WTC11 (cell line): ENCODE measurements at regions not wholly inside any gene's neighbourhood (a gene's known extent, or its start where the extent isn't known, plus 50 kb on each side); places are given as distances from the start of the nearest gene placed in this dataset.
"Not testable (repeated sequence)": the region's sequence is repeated elsewhere in the genome, so short reads cannot be mapped to it uniquely, and the experiment has no call there.

Experiments used
- ATAC-seq: fragments of 200-7000 bp; cut with Tn5 transposase; 2 replicates; pipeline ENCODE4 v1.10.0; 2021; ENCODE audit warnings: mild to moderate bottlenecking, moderate library complexity
- CTCF ChIA-PET: fragments of 300-600 bp; sonication (Branson Sonifier 250); formaldehyde crosslinking; loops from one replicate; lab custom pipeline; 2021; ENCODE audit warnings: antibody characterized with exemption; lab: Charles Lee
- POLR2A ChIA-PET: fragments of 350-600 bp; sonication (Branson Sonifier 250); formaldehyde crosslinking; loops from one replicate; lab custom pipeline; 2021; ENCODE audit warnings: antibody characterized with exemption; lab: Charles Lee
- DNase-seq: peaks from one replicate; pipeline ENCODE4 v3.0.0; 2021; ENCODE audit warnings: low spot score
- H3K27ac Mint-ChIP-seq: 2 replicates; pipeline ENCODE4 v1.8.0; 2021; ENCODE audit warnings: mixed read lengths
- H3K27me3 Mint-ChIP-seq: 2 replicates; pipeline ENCODE4 v1.8.0; 2021; ENCODE audit warnings: low read depth, mild to moderate bottlenecking, moderate library complexity, mixed read lengths
- H3K36me3 Mint-ChIP-seq: 2 replicates; pipeline ENCODE4 v1.8.0; 2021; ENCODE audit warnings: mixed read lengths
- H3K4me1 Mint-ChIP-seq: 2 replicates; pipeline ENCODE4 v1.8.0; 2022; ENCODE audit warnings: mixed read lengths
- H3K4me3 Mint-ChIP-seq: 2 replicates; pipeline ENCODE4 v1.8.0; 2021; ENCODE audit warnings: mild to moderate bottlenecking, moderate library complexity, mixed read lengths
- H3K9me3 Mint-ChIP-seq: 2 replicates; pipeline ENCODE4 v1.8.0; 2021; ENCODE audit warnings: mixed read lengths
- EMX1 ChIP-seq: fragments of 250-450 bp; sonication (Bioruptor Pico); IDR thresholded peaks from 2 replicates; pipeline ENCODE4 v1.8.0; 2021; ENCODE audit warnings: mild to moderate bottlenecking
- GRHL2 ChIP-seq: fragments of 250-450 bp; sonication (Bioruptor Pico); IDR thresholded peaks from 2 replicates; pipeline ENCODE4 v1.8.0; 2022; ENCODE audit warnings: mild to moderate bottlenecking, moderate library complexity; ENCODE audit not compliant: insufficient replicate concordance, severe bottlenecking
- HMGA2 ChIP-seq: fragments of 250-450 bp; sonication (Bioruptor Pico); IDR thresholded peaks from 2 replicates; pipeline ENCODE4 v1.4.0; 2021; ENCODE audit warnings: mild to moderate bottlenecking, moderate library complexity
- MXD4 ChIP-seq: fragments of 250-450 bp; sonication (Bioruptor Pico); IDR thresholded peaks from 2 replicates; pipeline ENCODE4 v1.8.0; 2021; ENCODE audit warnings: mild to moderate bottlenecking, moderate library complexity, borderline replicate concordance
- NR2C2 ChIP-seq: sonication (generic); formaldehyde crosslinking; IDR thresholded peaks from 2 replicates; pipeline ENCODE4 v1.8.0; 2022; ENCODE audit warnings: mild to moderate bottlenecking, missing genetic modification reagents
- RORB ChIP-seq: fragments of 250-450 bp; sonication (Bioruptor Pico); IDR thresholded peaks from 2 replicates; pipeline ENCODE4 v1.9.0; 2021; ENCODE audit warnings: mild to moderate bottlenecking
- TCF7 ChIP-seq: sonication (generic); formaldehyde crosslinking; IDR thresholded peaks from 2 replicates; pipeline ENCODE4 v1.8.0; 2022; ENCODE audit warnings: mild to moderate bottlenecking, low read depth, missing genetic modification reagents, moderate library complexity
- ZNF232 ChIP-seq: sonication (generic); formaldehyde crosslinking; IDR thresholded peaks from 2 replicates; pipeline ENCODE4 v1.8.0; 2022; ENCODE audit warnings: mild to moderate bottlenecking, missing genetic modification reagents
- ZNF263 ChIP-seq: sonication (generic); formaldehyde crosslinking; IDR thresholded peaks from 2 replicates; pipeline ENCODE4 v1.8.1; 2022; ENCODE audit warnings: low read depth, mild to moderate bottlenecking, moderate library complexity, missing genetic modification reagents
- TF ChIP-seq, protein P1 (sequence below): sonication (generic); formaldehyde crosslinking; IDR thresholded peaks from 2 replicates; pipeline ENCODE4 v1.8.0; 2022; ENCODE audit warnings: mild to moderate bottlenecking, missing genetic modification reagents
- TF ChIP-seq, protein P2 (sequence below): fragments of 250-450 bp; sonication (Bioruptor Pico); IDR thresholded peaks from 2 replicates; pipeline ENCODE4 v1.9.0; 2021; ENCODE audit warnings: mild to moderate bottlenecking
- TF ChIP-seq, protein P3 (sequence below): fragments of 250-450 bp; sonication (Bioruptor Pico); IDR thresholded peaks from 2 replicates; pipeline ENCODE4 v1.9.0; 2021; ENCODE audit warnings: mild to moderate bottlenecking
- TF ChIP-seq, protein P4 (sequence below): sonication (generic); formaldehyde crosslinking; IDR thresholded peaks from 2 replicates; pipeline ENCODE4 v1.8.1; 2022; ENCODE audit warnings: mild to moderate bottlenecking, missing genetic modification reagents, moderate library complexity, borderline replicate concordance
- TF ChIP-seq, protein P5 (sequence below): fragments of 250-450 bp; sonication (Bioruptor Pico); IDR thresholded peaks from 2 replicates; pipeline ENCODE4 v1.8.0; 2021; ENCODE audit warnings: mild to moderate bottlenecking

DNA sequence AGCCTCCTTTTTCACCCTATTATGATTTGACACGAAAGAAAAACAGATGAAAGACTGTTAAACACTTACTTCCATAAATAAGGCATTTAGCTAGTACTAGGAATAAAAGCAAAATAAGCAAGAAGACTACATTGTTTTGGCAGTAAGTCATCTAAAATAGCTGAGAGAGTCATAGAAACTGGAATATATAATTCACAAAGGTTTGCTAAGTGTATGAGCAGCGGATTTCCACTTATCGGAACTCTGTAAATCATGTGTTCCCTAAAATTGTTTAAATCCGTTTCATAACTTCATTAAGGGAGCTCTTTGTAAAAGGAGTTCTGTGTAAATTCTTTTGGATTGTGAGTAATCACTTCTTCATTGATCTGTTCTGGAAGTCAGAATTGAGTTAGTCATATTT lies 202.5 kb upstream of the CBLB start (continued):
- TF ChIP-seq, protein P1, sequence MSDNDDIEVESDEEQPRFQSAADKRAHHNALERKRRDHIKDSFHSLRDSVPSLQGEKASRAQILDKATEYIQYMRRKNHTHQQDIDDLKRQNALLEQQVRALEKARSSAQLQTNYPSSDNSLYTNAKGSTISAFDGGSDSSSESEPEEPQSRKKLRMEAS (CRISPR knock-in tag), result no peak
- no peak for TF ChIP-seq EMX1
- TF ChIP-seq, all 79 proteins: peak for 0

DNA sequence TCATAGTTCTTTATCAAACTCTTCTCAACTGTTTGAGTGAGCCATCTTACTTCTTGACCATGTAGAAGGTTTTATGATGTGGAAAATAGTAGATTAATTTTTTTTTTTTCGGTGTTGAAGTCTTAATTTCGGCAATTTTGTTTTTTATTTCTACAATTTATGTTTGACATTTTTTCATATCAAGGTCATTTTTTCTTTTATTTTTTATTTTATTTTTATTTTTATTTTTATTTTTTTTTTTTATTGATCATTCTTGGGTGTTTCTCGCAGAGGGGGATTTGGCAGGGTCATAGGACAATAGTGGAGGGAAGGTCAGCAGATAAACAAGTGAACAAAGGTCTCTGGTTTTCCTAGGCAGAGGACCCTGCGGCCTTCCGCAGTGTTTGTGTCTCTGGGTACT lies 203.8 kb upstream of the CBLB start:
- CTCF ChIA-PET, H3K27ac Mint-ChIP-seq, ATAC-seq, H3K27me3 Mint-ChIP-seq, DNase-seq, H3K4me3 Mint-ChIP-seq, POLR2A ChIA-PET, H3K4me1 Mint-ChIP-seq: not testable (repeated sequence)
- H3K36me3 Mint-ChIP-seq, result peaks cover 14% of the 10 kb centered on the region
- peaks cover 29% of the 10 kb centered on the region for H3K9me3 Mint-ChIP-seq
- TF ChIP-seq HMGA2 (CRISPR knock-in tag), result peak; percentile 96

DNA sequence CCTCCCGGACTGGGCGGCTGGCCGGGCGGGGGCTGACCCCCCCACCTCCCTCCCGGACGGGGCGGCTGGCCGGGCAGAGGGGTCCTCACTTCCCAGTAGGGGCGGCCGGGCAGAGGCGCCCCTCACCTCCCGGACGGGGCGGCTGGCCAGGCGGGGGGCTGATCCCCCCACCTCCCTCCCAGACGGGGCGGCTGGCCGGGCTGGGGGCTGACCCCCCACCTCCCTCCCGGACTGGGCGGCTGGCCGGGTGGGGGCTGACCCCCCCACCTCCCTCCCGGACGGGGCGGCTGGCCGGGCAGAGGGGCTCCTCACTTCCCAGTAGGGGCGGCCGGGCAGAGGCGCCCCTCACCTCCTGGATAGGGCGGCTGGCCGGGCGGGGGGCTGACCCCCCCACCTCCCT lies 205.0 kb upstream of the CBLB start:
- ATAC-seq, H3K4me1 Mint-ChIP-seq, DNase-seq, H3K27ac Mint-ChIP-seq, H3K4me3 Mint-ChIP-seq, CTCF ChIA-PET, POLR2A ChIA-PET, H3K27me3 Mint-ChIP-seq: not testable (repeated sequence)
- peaks cover 14% of the 10 kb centered on the region for H3K36me3 Mint-ChIP-seq
- peaks cover 29% of the 10 kb centered on the region for H3K9me3 Mint-ChIP-seq

DNA sequence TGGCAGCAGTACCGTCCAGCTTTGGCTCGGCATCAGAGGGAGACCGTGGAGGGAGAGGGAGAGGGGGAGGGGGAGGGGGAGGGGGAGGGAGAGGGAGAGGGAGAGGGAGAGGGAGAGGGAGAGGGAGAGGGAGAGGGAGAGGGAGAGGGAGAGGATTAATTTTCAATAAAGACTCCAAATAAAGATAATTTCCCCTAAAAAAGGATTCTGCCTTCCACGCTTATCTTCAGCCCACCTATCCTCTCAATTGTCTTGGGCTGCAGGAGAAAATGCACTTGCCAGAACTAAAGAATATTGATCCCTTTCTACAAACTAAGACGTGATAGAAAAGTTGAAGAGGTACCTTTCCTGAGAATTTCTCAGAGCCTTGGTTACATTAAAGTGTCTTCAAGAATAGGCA lies 206.9 kb upstream of the CBLB start:
- H3K9me3 Mint-ChIP-seq, result peaks cover 28% of the 10 kb centered on the region
- H3K27ac Mint-ChIP-seq, H3K4me1 Mint-ChIP-seq, CTCF ChIA-PET, H3K27me3 Mint-ChIP-seq, H3K4me3 Mint-ChIP-seq, DNase-seq, POLR2A ChIA-PET, ATAC-seq: not testable (repeated sequence)
- H3K36me3 Mint-ChIP-seq, result peaks cover 14% of the 10 kb centered on the region

DNA sequence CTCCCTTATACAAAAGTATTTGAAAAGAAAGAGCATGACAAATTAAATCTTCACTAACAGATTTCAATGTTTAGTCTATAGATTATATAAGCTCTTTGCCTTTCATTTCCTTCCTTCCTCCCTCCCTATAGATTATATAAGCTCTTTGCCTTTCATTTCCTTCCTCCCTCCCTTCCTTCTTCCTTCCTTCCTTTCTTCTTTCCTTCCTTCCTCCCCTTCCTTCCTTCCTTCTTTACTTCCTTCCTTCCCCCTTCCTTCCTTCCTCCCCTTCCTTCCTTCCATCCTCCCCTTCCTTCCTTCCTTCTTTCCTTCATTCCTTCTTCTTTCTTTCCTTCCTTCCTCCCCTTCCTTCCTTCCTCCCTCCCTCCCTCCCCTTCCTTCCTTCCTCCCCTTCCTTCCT lies 209.8 kb upstream of the CBLB start:
- POLR2A ChIA-PET, result no interaction called here
- Mint-ChIP-seq H3K36me3 (peaks cover 5% of the 10 kb centered on the region), H3K27ac (no peak overlapping the region), H3K4me1 (no peaks in the 10 kb centered on the region), H3K27me3 (no peaks in the 10 kb centered on the region), H3K9me3 (peaks cover 9% of the 10 kb centered on the region), H3K4me3 (no peak overlapping the region)
- CTCF ChIA-PET, result no interaction called here
- ATAC-seq, result no peak
- no peak for DNase-seq
- TF ChIP-seq, protein P2, sequence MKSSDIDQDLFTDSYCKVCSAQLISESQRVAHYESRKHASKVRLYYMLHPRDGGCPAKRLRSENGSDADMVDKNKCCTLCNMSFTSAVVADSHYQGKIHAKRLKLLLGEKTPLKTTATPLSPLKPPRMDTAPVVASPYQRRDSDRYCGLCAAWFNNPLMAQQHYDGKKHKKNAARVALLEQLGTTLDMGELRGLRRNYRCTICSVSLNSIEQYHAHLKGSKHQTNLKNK, result no peak
- TF ChIP-seq GRHL2 (CRISPR knock-in tag) (no peak), TCF7 (CRISPR knock-in tag) (no peak), NR2C2 (CRISPR knock-in tag) (no peak), ZNF263 (CRISPR knock-in tag) (no peak), ZNF232 (CRISPR knock-in tag) (no peak), RORB (no peak), MXD4 (CRISPR knock-in tag) (no peak)
- TF ChIP-seq, protein P3, sequence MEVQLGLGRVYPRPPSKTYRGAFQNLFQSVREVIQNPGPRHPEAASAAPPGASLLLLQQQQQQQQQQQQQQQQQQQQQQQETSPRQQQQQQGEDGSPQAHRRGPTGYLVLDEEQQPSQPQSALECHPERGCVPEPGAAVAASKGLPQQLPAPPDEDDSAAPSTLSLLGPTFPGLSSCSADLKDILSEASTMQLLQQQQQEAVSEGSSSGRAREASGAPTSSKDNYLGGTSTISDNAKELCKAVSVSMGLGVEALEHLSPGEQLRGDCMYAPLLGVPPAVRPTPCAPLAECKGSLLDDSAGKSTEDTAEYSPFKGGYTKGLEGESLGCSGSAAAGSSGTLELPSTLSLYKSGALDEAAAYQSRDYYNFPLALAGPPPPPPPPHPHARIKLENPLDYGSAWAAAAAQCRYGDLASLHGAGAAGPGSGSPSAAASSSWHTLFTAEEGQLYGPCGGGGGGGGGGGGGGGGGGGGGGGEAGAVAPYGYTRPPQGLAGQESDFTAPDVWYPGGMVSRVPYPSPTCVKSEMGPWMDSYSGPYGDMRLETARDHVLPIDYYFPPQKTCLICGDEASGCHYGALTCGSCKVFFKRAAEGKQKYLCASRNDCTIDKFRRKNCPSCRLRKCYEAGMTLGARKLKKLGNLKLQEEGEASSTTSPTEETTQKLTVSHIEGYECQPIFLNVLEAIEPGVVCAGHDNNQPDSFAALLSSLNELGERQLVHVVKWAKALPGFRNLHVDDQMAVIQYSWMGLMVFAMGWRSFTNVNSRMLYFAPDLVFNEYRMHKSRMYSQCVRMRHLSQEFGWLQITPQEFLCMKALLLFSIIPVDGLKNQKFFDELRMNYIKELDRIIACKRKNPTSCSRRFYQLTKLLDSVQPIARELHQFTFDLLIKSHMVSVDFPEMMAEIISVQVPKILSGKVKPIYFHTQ (CRISPR knock-in tag), result no peak
- TF ChIP-seq, protein P4, sequence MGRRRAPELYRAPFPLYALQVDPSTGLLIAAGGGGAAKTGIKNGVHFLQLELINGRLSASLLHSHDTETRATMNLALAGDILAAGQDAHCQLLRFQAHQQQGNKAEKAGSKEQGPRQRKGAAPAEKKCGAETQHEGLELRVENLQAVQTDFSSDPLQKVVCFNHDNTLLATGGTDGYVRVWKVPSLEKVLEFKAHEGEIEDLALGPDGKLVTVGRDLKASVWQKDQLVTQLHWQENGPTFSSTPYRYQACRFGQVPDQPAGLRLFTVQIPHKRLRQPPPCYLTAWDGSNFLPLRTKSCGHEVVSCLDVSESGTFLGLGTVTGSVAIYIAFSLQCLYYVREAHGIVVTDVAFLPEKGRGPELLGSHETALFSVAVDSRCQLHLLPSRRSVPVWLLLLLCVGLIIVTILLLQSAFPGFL (CRISPR knock-in tag), result no peak
- TF ChIP-seq, protein P5, sequence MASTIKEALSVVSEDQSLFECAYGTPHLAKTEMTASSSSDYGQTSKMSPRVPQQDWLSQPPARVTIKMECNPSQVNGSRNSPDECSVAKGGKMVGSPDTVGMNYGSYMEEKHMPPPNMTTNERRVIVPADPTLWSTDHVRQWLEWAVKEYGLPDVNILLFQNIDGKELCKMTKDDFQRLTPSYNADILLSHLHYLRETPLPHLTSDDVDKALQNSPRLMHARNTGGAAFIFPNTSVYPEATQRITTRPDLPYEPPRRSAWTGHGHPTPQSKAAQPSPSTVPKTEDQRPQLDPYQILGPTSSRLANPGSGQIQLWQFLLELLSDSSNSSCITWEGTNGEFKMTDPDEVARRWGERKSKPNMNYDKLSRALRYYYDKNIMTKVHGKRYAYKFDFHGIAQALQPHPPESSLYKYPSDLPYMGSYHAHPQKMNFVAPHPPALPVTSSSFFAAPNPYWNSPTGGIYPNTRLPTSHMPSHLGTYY (CRISPR knock-in tag), result no peak
